Transverse colon (tissue), 4 donors: ENCODE measurements at regions not wholly inside any gene's neighbourhood (a gene's known extent, or its start where the extent isn't known, plus 50 kb on each side); places are given as distances from the start of the nearest gene placed in this dataset.

Experiments used
- DNase-seq: peaks from one replicate; pipeline ENCODE4 v3.0.0-alpha.2; 2019
- H3K27ac ChIP-seq, 4 donors: fragments of 200-600 bp; sonication (generic); 2 replicates each; pipeline ENCODE4 v1.5.1; 2016 to 2018; ENCODE audit warnings: inconsistent platforms in 4 of 4
- H3K27me3 ChIP-seq: fragments of 200-600 bp; sonication (generic); 2 replicates; pipeline ENCODE4 v1.5.1; 2017; ENCODE audit warnings: inconsistent platforms
- H3K36me3 ChIP-seq, 4 donors: fragments of 200-600 bp; sonication (generic); 2 replicates each; pipeline ENCODE4 v1.5.1; 2017 to 2019; ENCODE audit warnings: inconsistent platforms in 4 of 4
- H3K4me1 ChIP-seq, 4 donors: fragments of 200-600 bp; sonication (generic); 2 replicates each; pipeline ENCODE4 v1.5.1; 2017 to 2020; ENCODE audit warnings: inconsistent platforms in 4 of 4
- H3K4me3 ChIP-seq, 4 donors: fragments of 200-600 bp; sonication (generic); 1 replicate in 1 of 4; 2 replicates in 3 of 4; pipeline versions ENCODE4 v1.5.1 to v1.6.1; 2017 to 2019; ENCODE audit warnings: inconsistent platforms in 4 of 4
- H3K9me3 ChIP-seq, 2 donors: fragments of 200-600 bp; sonication (generic); 2 replicates each; pipeline ENCODE4 v1.5.1; 2017 to 2019; ENCODE audit warnings: inconsistent platforms in 2 of 2
- CTCF ChIP-seq, 5 experiments: fragments of 200-600 bp in 3 of 5; fragments of 450-650 bp in 2 of 5; sonication (generic) in 3 of 5; IDR thresholded peaks; 1 replicate in 2 of 5; 2 replicates in 3 of 5; pipeline ENCODE4 v1.5.1; 2016 to 2017; ENCODE audit warnings: antibody characterized with exemption in 5 of 5, inconsistent platforms in 3 of 5, mild to moderate bottlenecking in 2 of 5, moderate library complexity in 1 of 5
- EP300 ChIP-seq: sonication (generic); formaldehyde crosslinking; IDR thresholded peaks from one replicate; pipeline ENCODE4 v1.6.1; 2017; ENCODE audit warnings: antibody characterized with exemption, low read depth
- POLR2A ChIP-seq: fragments of 450-650 bp; IDR thresholded peaks from one replicate; pipeline ENCODE4 v1.6.1; 2016; ENCODE audit warnings: antibody characterized with exemption, mild to moderate bottlenecking, moderate library complexity
- POLR2AphosphoS5 ChIP-seq, 3 donors: sonication (generic); formaldehyde crosslinking; IDR thresholded peaks; one replicate each; pipeline ENCODE4 v1.6.1; 2016; ENCODE audit warnings: antibody characterized with exemption in 3 of 3
- WGBS, 2 donors: methylation state at CpG; one replicate each; pipeline ENCODE4 v1.1.5; 2018; ENCODE audit warnings: low coverage in 1 of 2; 5-methylcytosine and 5-hydroxymethylcytosine counted together
- in situ Hi-C, 4 donors: fragments of 200-750 bp; cut with MboI; loops; one replicate each; pipeline versions ENCODE4 v1.15.0 to v1.15.1; 2017; ENCODE audit warnings: low sequenced_read_pairs in 3 of 4, low pct_ligation_motif_present in 1 of 4, low pct_unique_long_range_greater_than_20kb in 1 of 4
- intact Hi-C: fragments of 100-400 bp; cut with DNase I; formaldehyde crosslinking; loops from one replicate; pipeline ENCODE4 v1.15.1; 2023; ENCODE audit warnings: low total_unique reads

- Histone ChIP-seq H3K27ac (peak overlapping the region; percentile 77 to 86 (median 81)), H3K36me3 (no peaks in the 10 kb centered on the region), H3K9me3 (no peaks in the 10 kb centered on the region), H3K4me1 (peaks cover 28 to 61% (median 35%) of the 10 kb centered on the region in 4 donors), H3K27me3 (no peaks in the 10 kb centered on the region), H3K4me3 (no peak overlapping the region)
- TF ChIP-seq POLR2A = no peak
- no peak for TF ChIP-seq POLR2AphosphoS5 (IDR thresholded peaks at IDR 0.05)
- TF ChIP-seq CTCF (IDR thresholded peaks at IDR 0.05) = no peak
- TF ChIP-seq EP300 = no peak
- no peak for DNase-seq
- WGBS, 2 donors = 89 to 97% methylated on average over 5 to 7 of the region's 7 CpGs
- intact Hi-C loops = no loop called here
- in situ Hi-C loops = no loop called here
Measured at GRCh38 chr2:47311764-47312490, 57.2 kb upstream of the EPCAM start.

GRCh38 chr2:47310801-47311560, 58.1 kb upstream of the EPCAM start:
- WGBS, 2 donors = 27% methylated on average over 13 of the region's 13 CpGs; no CpG with 5 or more reads in 1 of the 2 donors
- Histone ChIP-seq H3K36me3 (no peaks in the 10 kb centered on the region), H3K4me1 (peaks cover 28 to 59% (median 35%) of the 10 kb centered on the region in 4 donors), H3K4me3 (no peak overlapping the region), H3K9me3 (no peaks in the 10 kb centered on the region), H3K27me3 (no peaks in the 10 kb centered on the region), H3K27ac (peak overlapping the region; percentile 77 to 86 (median 81))
- in situ Hi-C loops = no loop called here
- DNase-seq = peak; percentile 74
- peak; percentile 22 for TF ChIP-seq POLR2A
- TF ChIP-seq CTCF (IDR thresholded peaks at IDR 0.05) = no peak
- TF ChIP-seq POLR2AphosphoS5 (IDR thresholded peaks at IDR 0.05) = peak; percentile 8 to 70 (median 60)
- no peak for TF ChIP-seq EP300
- intact Hi-C loops = no loop called here

GRCh38 chr2:47309952-47310800, 58.9 kb upstream of the EPCAM start:
- in situ Hi-C loops = no loop called here
- DNase-seq = peak; percentile 82
- TF ChIP-seq EP300 (no peak), POLR2AphosphoS5 (IDR thresholded peaks at IDR 0.05) (no peak), POLR2A (no peak), CTCF (IDR thresholded peaks at IDR 0.05) (no peak)

More at GRCh38 chr2:47309952-47310800, 58.9 kb upstream of the EPCAM start:
- intact Hi-C loops = no loop called here
- Histone ChIP-seq H3K4me3 (no peak overlapping the region), H3K36me3 (no peaks in the 10 kb centered on the region), H3K4me1 (peaks cover 28 to 55% (median 35%) of the 10 kb centered on the region in 4 donors), H3K9me3 (no peaks in the 10 kb centered on the region), H3K27me3 (no peaks in the 10 kb centered on the region), H3K27ac (peak overlapping the region; percentile 77 to 86 (median 81))
- WGBS, 2 donors = 22 to 24% methylated on average over 7 to 9 of the region's 9 CpGs
